WI38 (cell line): ENCODE measurements at regions not wholly inside any gene's neighbourhood (a gene's known extent, or its start where the extent isn't known, plus 50 kb on each side); places are given as distances from the start of the nearest gene placed in this dataset.

Experiments used
- H3K4me3 ChIP-seq: 2 replicates; pipeline ENCODE4 v1.5.1; 2011; ENCODE audit warnings: low read depth, mild to moderate bottlenecking, control low read depth, low read length
- CTCF ChIP-seq: IDR thresholded peaks from 2 replicates; pipeline ENCODE4 v1.5.1; 2012; ENCODE audit warnings: low read depth, mild to moderate bottlenecking, control low read depth, low read length

GRCh38 chr13:33636243-33636642 lies 181.7 kb upstream of the RFC3 start:
- no peak overlapping the region for H3K4me3 ChIP-seq
- no peak for TF ChIP-seq CTCF

GRCh38 chr13:33636955-33637670 lies 180.8 kb upstream of the RFC3 start:
- TF ChIP-seq CTCF, result no peak
- H3K4me3 ChIP-seq, result no peak overlapping the region

GRCh38 chr13:33637978-33638743 lies 179.8 kb upstream of the RFC3 start:
- no peak overlapping the region for H3K4me3 ChIP-seq
- no peak for TF ChIP-seq CTCF

GRCh38 chr13:33639158-33639557 lies 178.8 kb upstream of the RFC3 start:
- no peak overlapping the region for H3K4me3 ChIP-seq
- no peak for TF ChIP-seq CTCF

GRCh38 chr13:33639626-33640080 lies 178.3 kb upstream of the RFC3 start:
- no peak for TF ChIP-seq CTCF

GRCh38 chr13:33640832-33641231 lies 177.1 kb upstream of the RFC3 start:
- H3K4me3 ChIP-seq, result no peak overlapping the region
- TF ChIP-seq CTCF, result no peak

More at GRCh38 chr13:33639626-33640080, 178.3 kb upstream of the RFC3 start:
- H3K4me3 ChIP-seq, result no peak overlapping the region
